AG04449 (cell line): ENCODE measurements at regions not wholly inside any gene's neighbourhood (a gene's known extent, or its start where the extent isn't known, plus 50 kb on each side); places are given as distances from the start of the nearest gene placed in this dataset.

Experiments used
- CTCF ChIA-PET: fragments of 350-600 bp; formaldehyde crosslinking; extraction: SDS; loops from one replicate; lab custom pipeline; 2021; ENCODE audit warnings: antibody characterized with exemption; lab: Yijun Ruan, JAX
- POLR2A ChIA-PET: fragments of 400-600, 350-600 bp; formaldehyde crosslinking; extraction: SDS; loops from one replicate; lab custom pipeline; 2020; ENCODE audit warnings: antibody characterized with exemption, inconsistent platforms; lab: Yijun Ruan, JAX
- DNase-seq: peaks from one replicate; pipeline ENCODE4 v3.0.0-alpha.2; 2010; ENCODE audit warnings: low read depth, low spot score
- H3K4me3 ChIP-seq: 2 replicates; pipeline ENCODE4 v1.5.1; 2011; ENCODE audit warnings: low read depth, mild to moderate bottlenecking, control low read depth, low read length
- CTCF ChIP-seq: IDR thresholded peaks from one replicate; pipeline ENCODE4 v1.5.1; 2011; ENCODE audit warnings: mild to moderate bottlenecking, moderate library complexity, low read length, control low read depth, inconsistent platforms; ENCODE audit not compliant: insufficient read depth; ENCODE audit errors: missing control alignments

- H3K4me3 ChIP-seq = no peak overlapping the region
- no peak for TF ChIP-seq CTCF
- ChIA-PET POLR2A (no interaction called here), CTCF (interaction anchor here (1.1 to 10.9 kb wide), 5 partner anchors 11 to 120 kb away, joined by 3 to 258 read pairs (median 7); no protein-coding TSS in a partner anchor)
- DNase-seq = peak; percentile 2
Measured at GRCh38 chr10:2925631-2926030, 141.7 kb upstream of the PFKP start.

- DNase-seq = no peak
- no peak for TF ChIP-seq CTCF
- H3K4me3 ChIP-seq = no peak overlapping the region
- ChIA-PET CTCF (interaction anchor here (1.7 to 10.9 kb wide), 3 partner anchors 12 to 121 kb away, joined by 7 to 258 read pairs (median 10); no protein-coding TSS in a partner anchor), POLR2A (no interaction called here)
Measured at GRCh38 chr10:2924431-2924830, 142.9 kb upstream of the PFKP start.

- no peak for TF ChIP-seq CTCF
- DNase-seq = no peak
- POLR2A ChIA-PET = no interaction called here
- CTCF ChIA-PET = interaction anchor here (0.7 kb wide), 1 partner anchor 122 kb away, joined by 3 read pairs; no protein-coding TSS in a partner anchor
- H3K4me3 ChIP-seq = no peak overlapping the region
Measured at GRCh38 chr10:2921956-2922680, 145.2 kb upstream of the PFKP start.

GRCh38 chr10:2920637-2921036, 146.7 kb upstream of the PFKP start:
- CTCF ChIA-PET = interaction anchor here (1.5 kb wide), 1 partner anchor 123 kb away, joined by 10 read pairs; no protein-coding TSS in a partner anchor

GRCh38 chr10:2920168-2920567, 147.2 kb upstream of the PFKP start:
- CTCF ChIA-PET = interaction anchor here (1.5 kb wide), 1 partner anchor 123 kb away, joined by 10 read pairs; no protein-coding TSS in a partner anchor
- H3K4me3 ChIP-seq = no peak overlapping the region
- TF ChIP-seq CTCF = no peak
- DNase-seq = no peak
- POLR2A ChIA-PET = no interaction called here

More at GRCh38 chr10:2920637-2921036, 146.7 kb upstream of the PFKP start:
- H3K4me3 ChIP-seq = no peak overlapping the region
- no peak for TF ChIP-seq CTCF
- POLR2A ChIA-PET = no interaction called here
- DNase-seq = no peak

- TF ChIP-seq CTCF = no peak
- ChIA-PET CTCF (interaction anchor here (2.0 kb wide), 1 partner anchor 9 kb away, joined by 5 read pairs; no protein-coding TSS in a partner anchor), POLR2A (no interaction called here)
- no peak for DNase-seq
- no peak overlapping the region for H3K4me3 ChIP-seq
Measured at GRCh38 chr10:2919016-2919415, 148.3 kb upstream of the PFKP start.
